B cell (primary cell): ENCODE measurements at regions not wholly inside any gene's neighbourhood (a gene's known extent, or its start where the extent isn't known, plus 50 kb on each side); places are given as distances from the start of the nearest gene placed in this dataset.

ENCODE experiments used
- EZH2 ChIP-seq: IDR thresholded peaks from 2 replicates; pipeline ENCODE4 v1.6.1; 2012; ENCODE audit warnings: borderline replicate concordance, low read depth, mild to moderate bottlenecking, moderate library complexity, low read length; ENCODE audit not compliant: insufficient read depth, poor library complexity, severe bottlenecking
- TF ChIP-seq, protein P1 (sequence below): fragments of 200-600 bp; IDR thresholded peaks from one replicate; pipeline ENCODE4 v1.8.0; 2022; ENCODE audit warnings: antibody characterized with exemption, mild to moderate bottlenecking

DNA sequence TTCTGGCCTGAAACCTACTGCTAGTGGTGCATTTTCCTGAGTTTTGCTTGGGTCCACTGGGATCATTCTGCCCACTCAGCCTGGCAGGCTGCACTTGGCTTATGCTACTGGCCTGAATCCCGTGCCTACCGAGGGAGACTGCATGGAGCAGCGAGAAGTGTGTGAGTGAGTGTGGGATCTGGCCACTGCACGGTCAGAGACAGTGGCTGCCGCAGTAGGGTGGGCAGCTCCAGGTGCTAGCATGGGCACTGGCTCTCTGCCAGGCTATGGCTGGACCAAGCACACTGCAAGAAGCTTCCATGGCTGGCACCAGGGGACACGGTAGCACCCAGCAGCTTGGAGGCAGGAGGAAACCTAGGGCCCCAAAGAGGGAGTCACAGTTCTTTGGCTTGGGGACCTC, 1058.7 kb upstream of the ACO1 start:
- TF ChIP-seq, protein P1, sequence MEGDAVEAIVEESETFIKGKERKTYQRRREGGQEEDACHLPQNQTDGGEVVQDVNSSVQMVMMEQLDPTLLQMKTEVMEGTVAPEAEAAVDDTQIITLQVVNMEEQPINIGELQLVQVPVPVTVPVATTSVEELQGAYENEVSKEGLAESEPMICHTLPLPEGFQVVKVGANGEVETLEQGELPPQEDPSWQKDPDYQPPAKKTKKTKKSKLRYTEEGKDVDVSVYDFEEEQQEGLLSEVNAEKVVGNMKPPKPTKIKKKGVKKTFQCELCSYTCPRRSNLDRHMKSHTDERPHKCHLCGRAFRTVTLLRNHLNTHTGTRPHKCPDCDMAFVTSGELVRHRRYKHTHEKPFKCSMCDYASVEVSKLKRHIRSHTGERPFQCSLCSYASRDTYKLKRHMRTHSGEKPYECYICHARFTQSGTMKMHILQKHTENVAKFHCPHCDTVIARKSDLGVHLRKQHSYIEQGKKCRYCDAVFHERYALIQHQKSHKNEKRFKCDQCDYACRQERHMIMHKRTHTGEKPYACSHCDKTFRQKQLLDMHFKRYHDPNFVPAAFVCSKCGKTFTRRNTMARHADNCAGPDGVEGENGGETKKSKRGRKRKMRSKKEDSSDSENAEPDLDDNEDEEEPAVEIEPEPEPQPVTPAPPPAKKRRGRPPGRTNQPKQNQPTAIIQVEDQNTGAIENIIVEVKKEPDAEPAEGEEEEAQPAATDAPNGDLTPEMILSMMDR = no peak
- no peak for TF ChIP-seq EZH2
